GM12878 (cell line): ENCODE measurements at regions not wholly inside any gene's neighbourhood (a gene's known extent, or its start where the extent isn't known, plus 50 kb on each side); places are given as distances from the start of the nearest gene placed in this dataset.

Experiments used
- ATAC-seq: fragments of 200-7000 bp; cut with Tn5 transposase; 3 replicates; pipeline ENCODE4 v1.9.1; 2020; ENCODE audit warnings: mild to moderate bottlenecking, moderate library complexity
- BruUV-seq: library from RNA; stranded (reverse); fragments of 400-500 nt; replicated peaks from 2 replicates; lab custom pipeline; 2021; lab: Mats Ljungman, UMichigan
- CTCF ChIA-PET: fragments of 300-600 bp; sonication (Branson Sonifier 250); formaldehyde crosslinking; extraction: SDS; loops from one replicate; lab custom pipeline; 2021; ENCODE audit warnings: inconsistent platforms; lab: Yijun Ruan, JAX
- POLR2A ChIA-PET: fragments of 350-600 bp; formaldehyde crosslinking; extraction: SDS; loops from one replicate; lab custom pipeline; 2021; ENCODE audit warnings: inconsistent platforms; lab: Charles Lee
- RAD21 ChIA-PET: fragments of 300-600 bp; sonication (Branson Sonifier 250); formaldehyde crosslinking; loops from one replicate; lab custom pipeline; 2023; ENCODE audit warnings: antibody characterized with exemption; ENCODE audit not compliant: unreplicated experiment; lab: Charles Lee
- SMC1A ChIA-PET: fragments of 300-600 bp; sonication (Branson Sonifier 250); formaldehyde crosslinking; loops from one replicate; lab custom pipeline; 2023; ENCODE audit not compliant: unreplicated experiment, uncharacterized antibody; lab: Charles Lee
- DNase-seq: peaks from one replicate; pipeline ENCODE4 v3.0.0-alpha.2; 2011; ENCODE audit warnings: low read depth, low spot score
- FAIRE-seq: peaks from 3 replicates; lab custom pipeline; 2011; peaks lifted over from hg19 to GRCh38; lab: Jason Lieb, UNC
- H2AFZ ChIP-seq: 2 replicates; pipeline ENCODE4 v1.6.0; 2011; ENCODE audit warnings: low read depth, low read length, control low read depth; ENCODE audit not compliant: control insufficient read depth
- H3K27ac ChIP-seq: 2 replicates; pipeline ENCODE4 v1.5.1; 2011; ENCODE audit warnings: control low read depth; ENCODE audit not compliant: control insufficient read depth, insufficient read depth
- H3K27me3 ChIP-seq, 2 experiments: replicated peaks in 1 of 2; 2 replicates each; pipeline versions ENCODE4 v1.6.0 to v1.6.1; 2011; ENCODE audit warnings: low read length in 1 of 2; ENCODE audit not compliant: control insufficient read depth in 2 of 2, insufficient read depth in 2 of 2
- H3K36me3 ChIP-seq, 2 experiments: 2 replicates each; pipeline ENCODE4 v1.5.1; 2011; ENCODE audit warnings: low read length in 1 of 2; ENCODE audit not compliant: control insufficient read depth in 2 of 2, insufficient read depth in 2 of 2
- H3K4me1 ChIP-seq: 2 replicates; pipeline ENCODE4 v1.6.1; 2011; ENCODE audit warnings: mild to moderate bottlenecking, low read length, moderate library complexity, mixed read lengths; ENCODE audit not compliant: control insufficient read depth, insufficient read depth
- H3K4me2 ChIP-seq: 2 replicates; pipeline ENCODE4 v1.6.0; 2011; ENCODE audit warnings: control low read depth; ENCODE audit not compliant: control insufficient read depth, insufficient read depth
- H3K4me3 ChIP-seq: fragments of 200-600 bp; sonication (generic); 2 replicates; pipeline ENCODE4 v1.5.1; 2016
- H3K79me2 ChIP-seq: 2 replicates; pipeline ENCODE4 v1.6.0; 2011; ENCODE audit warnings: low read length; ENCODE audit not compliant: control insufficient read depth, insufficient read depth
- H3K9ac ChIP-seq: 2 replicates; pipeline ENCODE4 v1.8.0; 2011; ENCODE audit warnings: low read length, control low read depth, mixed read lengths; ENCODE audit not compliant: control insufficient read depth, insufficient read depth
- H3K9me3 ChIP-seq: replicated peaks from 3 replicates; pipeline ENCODE4 v1.5.1; 2011; ENCODE audit warnings: mild to moderate bottlenecking, low read length; ENCODE audit not compliant: control insufficient read depth, insufficient read depth
- H4K20me1 ChIP-seq: 2 replicates; pipeline ENCODE4 v1.6.0; 2011; ENCODE audit not compliant: control insufficient read depth, insufficient read depth
- BCL3 ChIP-seq: IDR thresholded peaks from 2 replicates; pipeline ENCODE4 v1.6.1; 2011; ENCODE audit warnings: borderline replicate concordance, low read depth, mild to moderate bottlenecking, moderate library complexity, low read length; ENCODE audit not compliant: insufficient read depth, poor library complexity, severe bottlenecking
- CHD4 ChIP-seq: fragments of 200-600 bp; sonication (generic); IDR thresholded peaks from 2 replicates; pipeline ENCODE4 v1.6.1; 2016; ENCODE audit warnings: mild to moderate bottlenecking
- IRF5 ChIP-seq: fragments of 450-650 bp; IDR thresholded peaks from 2 replicates; pipeline ENCODE4 v1.6.1; 2017; ENCODE audit warnings: borderline replicate concordance
- LARP7 ChIP-seq: fragments of 450-650 bp; IDR thresholded peaks from 2 replicates; pipeline ENCODE4 v1.6.1; 2017; ENCODE audit warnings: mild to moderate bottlenecking
- MEF2B ChIP-seq: fragments of 450-650 bp; IDR thresholded peaks from 2 replicates; pipeline ENCODE4 v1.6.1; 2018; ENCODE audit warnings: mild to moderate bottlenecking, moderate library complexity; ENCODE audit not compliant: partially characterized antibody, poor library complexity, severe bottlenecking
- MXI1 ChIP-seq: fragments of 150-350 bp; IDR thresholded peaks from 2 replicates; pipeline ENCODE4 v1.6.1; 2011; ENCODE audit warnings: low read depth, mild to moderate bottlenecking, inconsistent platforms, low read length, improper control_type of control experiment
- NFIC ChIP-seq: IDR thresholded peaks from 2 replicates; pipeline ENCODE4 v1.6.1; 2012; ENCODE audit warnings: low read depth, mild to moderate bottlenecking, inconsistent platforms, low read length, moderate library complexity
- PAX5 ChIP-seq: IDR thresholded peaks from 2 replicates; pipeline ENCODE4 v1.6.1; 2011; ENCODE audit warnings: low read depth, low read length, borderline replicate concordance
- RELA ChIP-seq: fragments of 450-650 bp; IDR thresholded peaks from 2 replicates; pipeline ENCODE4 v1.8.0; 2014; ENCODE audit warnings: borderline replicate concordance; ENCODE audit not compliant: partially characterized antibody
- RELB ChIP-seq: fragments of 450-650 bp; IDR thresholded peaks from 2 replicates; pipeline ENCODE4 v1.6.1; 2017; ENCODE audit warnings: low read depth, mild to moderate bottlenecking, moderate library complexity
- SIN3A ChIP-seq: IDR thresholded peaks from 2 replicates; pipeline ENCODE4 v1.6.1; 2012; ENCODE audit warnings: low read depth, low read length, improper control_type of control experiment
- SMARCA5 ChIP-seq: fragments of 450-650 bp; IDR thresholded peaks from 2 replicates; pipeline ENCODE4 v1.6.1; 2017; ENCODE audit warnings: mild to moderate bottlenecking
- SMC3 ChIP-seq: IDR thresholded peaks from 2 replicates; pipeline ENCODE4 v1.6.1; 2011; ENCODE audit warnings: low read length, improper control_type of control experiment, borderline replicate concordance
- STAT1 ChIP-seq: fragments of 450-650 bp; conservative IDR thresholded peaks from 2 replicates; pipeline ENCODE4 v1.6.1; 2014; ENCODE audit warnings: antibody characterized with exemption, mild to moderate bottlenecking
- TCF3 ChIP-seq: IDR thresholded peaks from 2 replicates; pipeline ENCODE4 v1.6.1; 2012; ENCODE audit warnings: low read depth, mild to moderate bottlenecking, low read length, borderline replicate concordance; ENCODE audit not compliant: insufficient read depth
- WGBS: methylation state at CpG from one replicate; pipeline ENCODE4 v1.1.6; 2016; ENCODE audit warnings: low lambda C conversion rate; ENCODE audit not compliant: insufficient replicate concordance, insufficient coverage; ENCODE audit errors: missing lambda C conversion rate; 5-methylcytosine and 5-hydroxymethylcytosine counted together
- in situ Hi-C: fragments of 300-500 bp; cut with MboI; formaldehyde crosslinking; loops from 9 replicates; pipeline ENCODE4 v1.14.3; 2018; ENCODE audit warnings: mixed read lengths
- intact Hi-C: fragments of 100-400 bp; cut with micrococcal nuclease; formaldehyde crosslinking; loops from one replicate; pipeline ENCODE4 v1.14.2; 2022; ENCODE audit not compliant: unreplicated experiment

- peaks cover 5% of the 10 kb centered on the region for H3K4me1 ChIP-seq
- ChIA-PET CTCF (no interaction called here), POLR2A (no interaction called here), RAD21 (no interaction called here), SMC1A (interaction anchor here (0.5 kb wide), 1 partner anchor 200 kb away, joined by 3 read pairs; no protein-coding TSS in a partner anchor)
- in situ Hi-C loops (no loop called here), intact Hi-C loops (no loop called here)
- no peaks in the 10 kb centered on the region for H4K20me1 ChIP-seq
- H2AFZ ChIP-seq, result no peak overlapping the region
- H3K36me3 ChIP-seq, result no peaks in the 10 kb centered on the region
- H3K27ac ChIP-seq, result no peak overlapping the region
- no peaks in the 10 kb centered on the region for H3K27me3 ChIP-seq
- no peak for ATAC-seq
- TF ChIP-seq SMARCA5 (no peak), MXI1 (no peak)
- H3K4me2 ChIP-seq, result no peak overlapping the region
- no peak for FAIRE-seq
- no peaks in the 10 kb centered on the region for H3K79me2 ChIP-seq
- H3K4me3 ChIP-seq, result no peak overlapping the region
- no TSS peak for BruUV-seq
- 35% methylated on average over 1 of the region's 1 CpG for WGBS
- no peak overlapping the region for H3K9ac ChIP-seq
- no peaks in the 10 kb centered on the region for H3K9me3 ChIP-seq
- no peak for DNase-seq
These were observed 69.7 kb downstream of the GLYATL1 start for GRCh38 chr11:59008947-59009346.

GRCh38 chr11:59009661-59010060 lies 70.4 kb downstream of the GLYATL1 start:
- POLR2A ChIA-PET, result no interaction called here
- no peak overlapping the region for H3K27ac ChIP-seq
- CTCF ChIA-PET, result interaction anchor here (1.6 to 1.7 kb wide), 3 partner anchors 12 to 49 kb away, joined by 3 to 5 read pairs (median 4); no protein-coding TSS in a partner anchor
- RAD21 ChIA-PET, result no interaction called here
- no peaks in the 10 kb centered on the region for H4K20me1 ChIP-seq
- no peak overlapping the region for H3K4me3 ChIP-seq
- no peak for DNase-seq
- no peaks in the 10 kb centered on the region for H3K9me3 ChIP-seq
- intact Hi-C loops, result no loop called here
- no TSS peak for BruUV-seq
- H3K27me3 ChIP-seq, result no peaks in the 10 kb centered on the region
- no peak overlapping the region for H3K4me2 ChIP-seq
- SMC1A ChIA-PET, result interaction anchor here (1.5 kb wide), 1 partner anchor 126 kb away, joined by 3 read pairs; no protein-coding TSS in a partner anchor
- H3K9ac ChIP-seq, result no peak overlapping the region
- no peak for ATAC-seq
- no peak for FAIRE-seq
- H3K36me3 ChIP-seq, result no peaks in the 10 kb centered on the region
- in situ Hi-C loops, result no loop called here
- H2AFZ ChIP-seq, result no peak overlapping the region
- WGBS, result 18% methylated on average over 2 of the region's 2 CpGs
- peaks cover 5% of the 10 kb centered on the region for H3K4me1 ChIP-seq
- H3K79me2 ChIP-seq, result no peaks in the 10 kb centered on the region
- TF ChIP-seq NFIC (no peak), TCF3 (no peak), IRF5 (no peak), RELA (no peak), LARP7 (no peak), CHD4 (no peak), PAX5 (no peak), BCL3 (no peak), RELB (no peak), MEF2B (no peak), SMC3 (no peak), SIN3A (no peak), STAT1 (no peak)
